H1 (cell line): ENCODE measurements at regions not wholly inside any gene's neighbourhood (a gene's known extent, or its start where the extent isn't known, plus 50 kb on each side); places are given as distances from the start of the nearest gene placed in this dataset.

Experiments
- CTCF ChIA-PET: fragments of 300-600 bp; sonication (Branson Sonifier 250); formaldehyde crosslinking; loops from one replicate; lab custom pipeline; 2021; ENCODE audit not compliant: partially characterized antibody; lab: Charles Lee
- POLR2A ChIA-PET: fragments of 300-600 bp; sonication (Branson Sonifier 250); formaldehyde crosslinking; loops from one replicate; lab custom pipeline; 2021; ENCODE audit warnings: inconsistent platforms; ENCODE audit not compliant: partially characterized antibody; lab: Charles Lee
- DNase-seq, 2 experiments: peaks; one replicate each; pipeline versions ENCODE4 v3.0.0 to v3.0.0-alpha.2; 2010 to 2022; ENCODE audit warnings: low spot score in 2 of 2, low read depth in 1 of 2, mixed read lengths in 1 of 2
- FAIRE-seq: peaks from 2 replicates; lab custom pipeline; 2011; peaks lifted over from hg19 to GRCh38; lab: Jason Lieb, UNC
- H2AFZ ChIP-seq: 2 replicates; pipeline ENCODE4 v1.8.1; 2012; ENCODE audit warnings: low read length, inconsistent platforms
- H2AK5ac ChIP-seq: 2 replicates; pipeline ENCODE4 v1.6.1; 2013; ENCODE audit warnings: low read depth, low read length
- H2BK120ac ChIP-seq: replicated peaks from 2 replicates; pipeline ENCODE3; 2013; ENCODE audit warnings: low read depth, low read length, inconsistent platforms
- H2BK12ac ChIP-seq: 2 replicates; pipeline ENCODE4 v1.6.1; 2013; ENCODE audit warnings: low read depth, low read length
- H2BK15ac ChIP-seq: 2 replicates; pipeline ENCODE4 v1.6.1; 2013; ENCODE audit warnings: low read length
- H2BK20ac ChIP-seq: 2 replicates; pipeline ENCODE4 v1.6.1; 2013; ENCODE audit warnings: low read length
- H2BK5ac ChIP-seq: 2 replicates; pipeline ENCODE4 v1.6.1; 2013; ENCODE audit warnings: low read depth, low read length
- H3K14ac ChIP-seq: 2 replicates; pipeline ENCODE4 v1.6.1; 2013; ENCODE audit warnings: inconsistent platforms; ENCODE audit not compliant: insufficient read length
- H3K18ac ChIP-seq: 2 replicates; pipeline ENCODE4 v1.6.1; 2013; ENCODE audit warnings: low read length; ENCODE audit errors: extremely low read depth
- H3K23ac ChIP-seq: 2 replicates; pipeline ENCODE4 v1.6.1; 2013; ENCODE audit warnings: inconsistent platforms; ENCODE audit not compliant: insufficient read length
- H3K23me2 ChIP-seq: 2 replicates; pipeline ENCODE4 v1.6.1; 2013; ENCODE audit warnings: low read depth, low read length
- H3K27ac ChIP-seq: 2 replicates; pipeline ENCODE4 v1.6.1; 2011; ENCODE audit warnings: low read depth, low read length, inconsistent platforms
- H3K27me3 ChIP-seq, 4 experiments: replicated peaks in 1 of 4; 1 replicate in 1 of 4; 2 replicates in 3 of 4; pipeline versions ENCODE4 v1.6.1 to v1.8.1; 2011 to 2013; ENCODE audit warnings: low read length in 3 of 4, mild to moderate bottlenecking in 3 of 4, inconsistent platforms in 2 of 4, mixed read lengths in 2 of 4, moderate library complexity in 1 of 4; ENCODE audit not compliant: control insufficient read depth in 3 of 4, insufficient read depth in 3 of 4; ENCODE audit errors: extremely low read depth in 1 of 4
- H3K36me3 ChIP-seq, 4 experiments: 2 replicates each; pipeline versions ENCODE4 v1.6.1 to v1.8.1; 2011 to 2013; ENCODE audit warnings: mild to moderate bottlenecking in 4 of 4, low read length in 3 of 4, moderate library complexity in 2 of 4, control low read depth in 1 of 4, inconsistent platforms in 1 of 4; ENCODE audit not compliant: insufficient read depth in 4 of 4, control insufficient read depth in 2 of 4
- H3K4ac ChIP-seq: replicated peaks from 2 replicates; pipeline ENCODE3; 2013; ENCODE audit warnings: low read length, low read depth, mixed read lengths, inconsistent platforms; ENCODE audit not compliant: insufficient read length
- H3K4me1 ChIP-seq, 4 experiments: replicated peaks in 1 of 4; 1 replicate in 1 of 4; 2 replicates in 3 of 4; pipeline versions ENCODE4 v1.6.1 to v1.8.1; 2011 to 2013; ENCODE audit warnings: low read length in 3 of 4, inconsistent platforms in 2 of 4, mixed read lengths in 1 of 4; ENCODE audit not compliant: insufficient read depth in 4 of 4, control insufficient read depth in 3 of 4
- H3K4me2 ChIP-seq, 2 experiments: 2 replicates each; pipeline versions ENCODE4 v1.6.1 to v1.8.1; 2011 to 2013; ENCODE audit warnings: low read depth in 2 of 2, low read length in 2 of 2, control low read depth in 1 of 2, inconsistent platforms in 1 of 2, mild to moderate bottlenecking in 1 of 2; ENCODE audit not compliant: insufficient read depth in 1 of 2
- H3K4me3 ChIP-seq, 4 experiments: fragments of 200-600, 300-600 bp in 1 of 4; sonication (generic), shearing (Covaris generic), sonication (Bioruptor Twin) in 1 of 4; 2 replicates each; pipeline versions ENCODE4 v1.5.1 to v1.8.1; 2011 to 2016; ENCODE audit warnings: low read length in 4 of 4, low read depth in 3 of 4, control low read depth in 2 of 4, inconsistent platforms in 2 of 4, mild to moderate bottlenecking in 2 of 4, mixed read lengths in 1 of 4, moderate library complexity in 1 of 4; ENCODE audit not compliant: insufficient read depth in 2 of 4; ENCODE audit errors: extremely low read depth in 1 of 4
- H3K56ac ChIP-seq: replicated peaks from 2 replicates; pipeline ENCODE3; 2013; ENCODE audit warnings: low read depth, mild to moderate bottlenecking, mixed read lengths, low read length, inconsistent platforms; ENCODE audit not compliant: insufficient read length
- H3K79me1 ChIP-seq: 2 replicates; pipeline ENCODE4 v1.6.1; 2013; ENCODE audit warnings: low read depth, low read length, control low read depth
- H3K79me2 ChIP-seq, 2 experiments: 2 replicates each; pipeline versions ENCODE4 v1.6.1 to v1.8.1; 2012 to 2013; ENCODE audit warnings: low read length in 2 of 2, mild to moderate bottlenecking in 2 of 2, inconsistent platforms in 1 of 2; ENCODE audit not compliant: insufficient read depth in 2 of 2, control insufficient read depth in 1 of 2
- H3K9ac ChIP-seq, 4 experiments: replicated peaks in 1 of 4; 1 replicate in 1 of 4; 2 replicates in 3 of 4; pipeline versions ENCODE4 v1.6.1 to v1.8.1; 2011 to 2013; ENCODE audit warnings: low read depth in 3 of 4, low read length in 3 of 4, control low read depth in 2 of 4, mild to moderate bottlenecking in 2 of 4, moderate library complexity in 2 of 4, inconsistent platforms in 1 of 4; ENCODE audit errors: extremely low read depth in 1 of 4
- H3K9me3 ChIP-seq, 2 experiments: 2 replicates each; pipeline versions ENCODE4 v1.6.1 to v1.8.1; 2012 to 2013; ENCODE audit warnings: mild to moderate bottlenecking in 2 of 2, moderate library complexity in 2 of 2, control low read depth in 1 of 2, inconsistent platforms in 1 of 2, low read depth in 1 of 2, low read length in 1 of 2, mixed read lengths in 1 of 2; ENCODE audit not compliant: insufficient read depth in 2 of 2
- H4K20me1 ChIP-seq, 2 experiments: replicated peaks in 1 of 2; 2 replicates each; pipeline versions ENCODE3 to v1.8.1; 2011 to 2013; ENCODE audit warnings: inconsistent platforms in 2 of 2, low read length in 2 of 2, mild to moderate bottlenecking in 1 of 2; ENCODE audit not compliant: insufficient read depth in 2 of 2, control insufficient read depth in 1 of 2
- H4K5ac ChIP-seq: 2 replicates; pipeline ENCODE4 v1.6.1; 2013; ENCODE audit warnings: low read length, low read depth, mixed read lengths, inconsistent platforms; ENCODE audit not compliant: insufficient read length
- H4K8ac ChIP-seq: 2 replicates; pipeline ENCODE4 v1.8.0; 2013; ENCODE audit warnings: mild to moderate bottlenecking, moderate library complexity, low read length, inconsistent platforms; ENCODE audit not compliant: insufficient read depth; ENCODE audit errors: extremely low read depth
- H4K91ac ChIP-seq: replicated peaks from 2 replicates; pipeline ENCODE3; 2013; ENCODE audit warnings: low read length, mixed read lengths, inconsistent platforms; ENCODE audit not compliant: insufficient read length
- CHD2 ChIP-seq: IDR thresholded peaks from 2 replicates; pipeline ENCODE4 v1.6.1; 2012; ENCODE audit warnings: low read length, improper control_type of control experiment
- whole genome bisulfite sequencing, 2 experiments: shearing (Covaris generic) in 1 of 2; methylation state at CpG; one replicate each; pipeline versions ENCODE4 v1.1.6 to v1.1.7; 2013 to 2015; ENCODE audit warnings: low lambda C conversion rate in 2 of 2, mixed read lengths in 2 of 2, inconsistent platforms in 1 of 2, low coverage in 1 of 2, missing lambda C conversion rate in 1 of 2; ENCODE audit not compliant: insufficient replicate concordance in 2 of 2, insufficient coverage in 1 of 2, insufficient read length in 1 of 2; ENCODE audit errors: extremely low coverage in 1 of 2, missing lambda C conversion rate in 1 of 2; 5-methylcytosine and 5-hydroxymethylcytosine counted together

- peak overlapping the region; percentile 50; the same call in 1 of the 2 replicates for H2BK12ac ChIP-seq
- H2AFZ ChIP-seq: no peak overlapping the region
These were observed 62.8 kb upstream of the GATA2 start for GRCh38 chr3:128555841-128556240.

More at GRCh38 chr3:128555841-128556240, 62.8 kb upstream of the GATA2 start:
- peaks cover 0 to 10% (median 7%) of the 10 kb centered on the region in 4 experiments; a peak in 6 of 7 replicates for H3K4me1 ChIP-seq
- no peak overlapping the region for H2BK120ac ChIP-seq
- H3K9ac ChIP-seq: no peak overlapping the region
- no peak overlapping the region for H2BK20ac ChIP-seq
- DNase-seq (no peak), FAIRE-seq (no peak)
- no peak for TF ChIP-seq CHD2
- peaks cover 0 to 30% (median 27%) of the 10 kb centered on the region in 4 experiments; a peak in 6 of 7 replicates for H3K27me3 ChIP-seq
- no peak overlapping the region for H3K4ac ChIP-seq
- H4K20me1 ChIP-seq: no peaks in the 10 kb centered on the region
- H4K91ac ChIP-seq: no peak overlapping the region
- H2BK15ac ChIP-seq: 0 out of 2 replicates have a peak overlapping the region, but pooled peaks have one; percentile 14
- H3K56ac ChIP-seq: no peak overlapping the region
- peak overlapping the region in 1 of 4 experiments; percentile 67; a peak in 2 of 8 replicates for H3K4me3 ChIP-seq
- ChIA-PET POLR2A (no interaction called here), CTCF (interaction anchor here (1.2 to 1.4 kb wide), 2 partner anchors 9 to 17 kb away, joined by 4 to 5 read pairs; no protein-coding TSS in a partner anchor)
- H3K79me2 ChIP-seq: no peaks in the 10 kb centered on the region
- H4K8ac ChIP-seq: no peak overlapping the region; the same call in 1 of the 2 replicates
- WGBS, 2 experiments: 96% methylated on average over 2 of the region's 17 CpGs; no CpG with 5 or more reads in 1 of the 2 experiments
- H3K18ac ChIP-seq: peak overlapping the region; percentile 32; the same call in 1 of the 2 replicates
- H3K23me2 ChIP-seq: peaks cover 2% of the 10 kb centered on the region; the same call in 1 of the 2 replicates
- H3K23ac ChIP-seq: no peak overlapping the region
- H2BK5ac ChIP-seq: peak overlapping the region; percentile 52; the same call in 1 of the 2 replicates
- H3K36me3 ChIP-seq: no peaks in the 10 kb centered on the region
- no peak overlapping the region for H4K5ac ChIP-seq
- peak overlapping the region; percentile 66 to 79; a peak in 3 of 4 replicates for H3K4me2 ChIP-seq
- H3K9me3 ChIP-seq: no peaks in the 10 kb centered on the region; a peak in 1 of 4 replicates
- H3K27ac ChIP-seq: no peak overlapping the region
- H3K79me1 ChIP-seq: no peaks in the 10 kb centered on the region
- H3K14ac ChIP-seq: no peak overlapping the region
- peak overlapping the region; percentile 84; the same call in 1 of the 2 replicates for H2AK5ac ChIP-seq
